Stomach (tissue), 4 donors: ENCODE measurements at regions not wholly inside any gene's neighbourhood (a gene's known extent, or its start where the extent isn't known, plus 50 kb on each side); places are given as distances from the start of the nearest gene placed in this dataset.

Experiments
- EP300 ChIP-seq: sonication (generic); formaldehyde crosslinking; IDR thresholded peaks from one replicate; pipeline ENCODE4 v1.6.1; 2017; ENCODE audit warnings: antibody characterized with exemption
- TF ChIP-seq, protein P1 (sequence below), 7 experiments: fragments of 450-650 bp in 4 of 7; fragments of 200-600 bp in 3 of 7; sonication (generic) in 3 of 7; IDR thresholded peaks; one replicate each; pipeline ENCODE4 v1.5.1; 2016 to 2019; ENCODE audit warnings: antibody characterized with exemption in 7 of 7, control low read depth in 2 of 7, mild to moderate bottlenecking in 1 of 7

DNA sequence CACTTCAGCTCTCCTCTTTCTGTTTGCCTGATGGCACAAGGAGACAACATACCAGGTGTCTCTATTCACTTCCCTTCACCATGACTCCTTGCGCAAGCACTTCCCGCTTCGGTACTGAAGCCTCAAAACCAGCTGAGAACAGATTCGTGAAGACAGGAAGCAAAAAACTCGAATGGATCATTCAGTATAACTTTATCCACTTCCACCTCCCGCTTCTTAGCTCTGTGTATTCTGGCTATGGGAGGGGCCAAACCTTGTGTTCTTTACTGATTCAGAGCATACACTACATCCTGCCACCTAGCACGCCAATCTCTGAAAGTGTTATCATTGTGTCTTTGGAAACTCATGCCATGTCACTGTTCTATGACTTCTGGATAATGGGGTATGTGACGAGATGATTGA lies 62.2 kb upstream of the ADA2 start:
- no peak for TF ChIP-seq EP300
- TF ChIP-seq, protein P1, sequence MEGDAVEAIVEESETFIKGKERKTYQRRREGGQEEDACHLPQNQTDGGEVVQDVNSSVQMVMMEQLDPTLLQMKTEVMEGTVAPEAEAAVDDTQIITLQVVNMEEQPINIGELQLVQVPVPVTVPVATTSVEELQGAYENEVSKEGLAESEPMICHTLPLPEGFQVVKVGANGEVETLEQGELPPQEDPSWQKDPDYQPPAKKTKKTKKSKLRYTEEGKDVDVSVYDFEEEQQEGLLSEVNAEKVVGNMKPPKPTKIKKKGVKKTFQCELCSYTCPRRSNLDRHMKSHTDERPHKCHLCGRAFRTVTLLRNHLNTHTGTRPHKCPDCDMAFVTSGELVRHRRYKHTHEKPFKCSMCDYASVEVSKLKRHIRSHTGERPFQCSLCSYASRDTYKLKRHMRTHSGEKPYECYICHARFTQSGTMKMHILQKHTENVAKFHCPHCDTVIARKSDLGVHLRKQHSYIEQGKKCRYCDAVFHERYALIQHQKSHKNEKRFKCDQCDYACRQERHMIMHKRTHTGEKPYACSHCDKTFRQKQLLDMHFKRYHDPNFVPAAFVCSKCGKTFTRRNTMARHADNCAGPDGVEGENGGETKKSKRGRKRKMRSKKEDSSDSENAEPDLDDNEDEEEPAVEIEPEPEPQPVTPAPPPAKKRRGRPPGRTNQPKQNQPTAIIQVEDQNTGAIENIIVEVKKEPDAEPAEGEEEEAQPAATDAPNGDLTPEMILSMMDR (IDR thresholded peaks at IDR 0.05), result no peak
